ENCODE measurements at regions not wholly inside any gene's neighbourhood (a gene's known extent, or its start where the extent isn't known, plus 50 kb on each side); places are given as distances from the start of the nearest gene placed in this dataset.

GRCh38 chr4:14568351-14568750, 433.9 kb upstream of the CPEB2 start:
- Histone ChIP-seq H3K9me3 (no peaks in the 10 kb centered on the region), H4K20me1 (ENCODE audit: insufficient read depth) (no peaks in the 10 kb centered on the region), H3K4me2 (no peak overlapping the region), H3K9me2 (no peaks in the 10 kb centered on the region), H3K36me3 (replicated peaks in 1 of 2; ENCODE audit: control insufficient read depth in 1 of 2, insufficient read depth in 2 of 2, low read length in 1 of 2) (no peaks in the 10 kb centered on the region), H3F3A (replicated peaks; ENCODE audit: insufficient read depth) (no peaks in the 10 kb centered on the region), H3K27me3 (ENCODE audit: insufficient read depth) (no peaks in the 10 kb centered on the region), H3K79me2 (ENCODE audit: insufficient read depth) (no peaks in the 10 kb centered on the region), H3K9ac (no peak overlapping the region), H2AFZ (ENCODE audit: low read depth) (no peak overlapping the region), H3K27ac (ENCODE audit: low read depth in 2 of 2, low read length in 1 of 2) (no peak overlapping the region), H3K4me1 (ENCODE audit: control insufficient read depth in 1 of 2, insufficient read depth in 2 of 2, low read depth in 1 of 2, low read length in 1 of 2) (no peaks in the 10 kb centered on the region), H3K4me3 (ENCODE audit: low read depth in 2 of 2, low read length in 1 of 2) (no peak overlapping the region)
- TF ChIP-seq FOXJ3 (CRISPR knock-in tag; IDR thresholded peaks at IDR 0.05): no peak
- no peak for TF ChIP-seq RFX5 (IDR thresholded peaks at IDR 0.05; ENCODE audit: low read length)
- TF ChIP-seq MXI1 (IDR thresholded peaks at IDR 0.05; ENCODE audit: low read depth, low read length): no peak
- no peak for TF ChIP-seq RAD21 (IDR thresholded peaks at IDR 0.05; ENCODE audit: low read length)
- TF ChIP-seq SIN3A (IDR thresholded peaks at IDR 0.05; ENCODE audit: borderline replicate concordance, low read depth, low read length): no peak
- no peak for TF ChIP-seq NFIC (IDR thresholded peaks at IDR 0.05; ENCODE audit: borderline replicate concordance)
- no peak for TF ChIP-seq GATA2 (CRISPR knock-in tag; IDR thresholded peaks at IDR 0.05)
- no peak for TF ChIP-seq ELF1 (IDR thresholded peaks at IDR 0.05)
- TF ChIP-seq MEF2A (IDR thresholded peaks at IDR 0.05; ENCODE audit: borderline replicate concordance, low read depth): no peak
- TF ChIP-seq NRF1 (IDR thresholded peaks at IDR 0.05; ENCODE audit: low read depth, low read length): no peak
- TF ChIP-seq CTCF (IDR thresholded peaks at IDR 0.05): no peak
- no peak for TF ChIP-seq IRF3 (IDR thresholded peaks at IDR 0.05; ENCODE audit: low read depth, low read length)
- no peak for TF ChIP-seq SMC3 (IDR thresholded peaks at IDR 0.05; ENCODE audit: low read depth, low read length)
- no peak for TF ChIP-seq RCOR1 (IDR thresholded peaks at IDR 0.05; ENCODE audit: low read length)
- no peak for TF ChIP-seq POLR2AphosphoS5 (IDR thresholded peaks at IDR 0.05; ENCODE audit: low read depth, low read length)
- no peak for TF ChIP-seq CHD2 (IDR thresholded peaks at IDR 0.05; ENCODE audit: low read length, partially characterized antibody)
- TF ChIP-seq GABPA (IDR thresholded peaks at IDR 0.05; ENCODE audit: low read depth): no peak
- TF ChIP-seq YY1 (IDR thresholded peaks at IDR 0.05; ENCODE audit: low read depth): no peak
- TF ChIP-seq USF1 (IDR thresholded peaks at IDR 0.05; ENCODE audit: borderline replicate concordance, low read depth): no peak
- TF ChIP-seq RXRA (IDR thresholded peaks at IDR 0.05; ENCODE audit: borderline replicate concordance, low read depth): no peak
- ChIA-PET POLR2A (no interaction called here), CTCF (no interaction called here)
- no peak for DNase-seq
- 64% methylated on average over 2 of the region's 2 CpGs for WGBS (ENCODE audit: low lambda C conversion rate)

Measured in SK-N-SH (cell line).